Activated CD4-positive, alpha-beta T cell treated with anti-CD3 and anti-CD28 coated beads, Interleukin-2, amount 50 U/mL, for 16 hours (primary cell): ENCODE measurements at regions not wholly inside any gene's neighbourhood (a gene's known extent, or its start where the extent isn't known, plus 50 kb on each side); places are given as distances from the start of the nearest gene placed in this dataset.
"Not testable (repeated sequence)": the region's sequence is repeated elsewhere in the genome, so short reads cannot be mapped to it uniquely, and the experiment has no call there.

ENCODE experiments used
- DNase-seq: peaks from one replicate; pipeline ENCODE4 v3.0.0-alpha.2; 2020

DNA sequence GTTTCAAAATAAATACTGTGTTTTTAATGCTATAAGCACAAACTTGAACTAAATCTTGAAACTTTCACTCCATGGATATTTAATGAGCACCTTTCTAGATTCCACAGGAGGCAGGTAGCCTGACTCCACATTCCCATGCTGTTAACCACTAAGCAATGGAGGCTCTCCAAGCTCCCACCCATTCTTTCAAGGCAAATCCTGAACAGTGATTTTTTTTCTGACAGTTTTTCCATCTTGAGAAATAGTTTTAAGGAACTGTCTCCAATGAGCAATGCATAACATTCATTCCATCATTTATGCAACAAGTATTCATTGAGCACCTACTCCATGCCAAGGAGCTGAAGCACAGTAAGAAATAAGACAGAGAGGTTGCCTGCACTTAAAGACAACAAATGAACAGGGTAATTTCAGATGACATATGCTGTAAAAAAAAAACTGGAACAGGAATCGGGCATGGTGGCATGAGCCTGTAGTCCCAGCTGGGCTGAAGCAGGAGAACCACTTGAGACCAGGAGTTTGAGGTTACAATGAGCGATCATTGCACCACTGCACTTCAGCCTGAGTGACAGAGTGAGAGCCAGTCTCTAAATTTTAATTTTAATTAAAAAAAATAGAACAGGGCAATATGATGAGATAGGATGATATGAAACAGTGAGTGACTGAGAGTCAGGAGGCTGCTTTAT is 102.3 kb upstream of the CPSF6 start:
- no peak for DNase-seq

DNA sequence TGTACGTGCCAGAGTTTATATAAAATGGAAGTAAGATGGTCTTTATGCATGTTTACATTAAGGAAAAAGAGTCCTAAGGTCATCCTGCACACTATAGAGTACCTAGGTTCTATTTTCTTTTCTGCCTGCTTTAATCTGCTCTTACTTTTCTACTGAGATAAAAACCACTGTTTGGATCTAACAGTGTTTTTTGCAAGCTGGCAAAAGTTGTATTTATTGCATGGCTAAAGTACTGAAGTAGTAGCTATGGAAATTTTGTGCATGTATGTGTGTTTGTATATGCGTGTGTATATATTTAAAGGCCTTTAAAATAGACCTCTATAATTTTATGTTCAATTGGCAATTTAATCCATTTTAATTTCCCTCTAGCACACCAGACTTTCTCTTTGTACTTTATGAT is 98.3 kb upstream of the CPSF6 start:
- no peak for DNase-seq

DNA sequence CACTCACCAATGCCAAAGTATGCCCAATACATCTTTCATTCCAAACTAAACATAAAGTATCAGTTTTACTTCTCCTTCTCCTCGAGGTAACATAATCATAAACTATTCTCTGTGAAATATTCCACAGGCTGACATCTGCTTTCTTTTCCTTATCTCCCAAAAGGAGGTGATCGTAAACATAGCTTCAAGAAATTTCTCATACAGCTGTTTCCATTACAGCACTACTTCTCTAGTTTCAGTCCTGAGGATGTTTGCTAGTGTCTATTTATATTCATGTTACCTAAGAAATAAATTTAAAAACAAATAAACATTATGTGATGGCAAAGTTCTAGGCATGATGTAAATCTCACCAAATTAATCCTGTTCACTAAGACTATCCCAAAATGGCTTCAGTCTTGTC is 90.1 kb upstream of the CPSF6 start:
- DNase-seq, result no peak

DNA sequence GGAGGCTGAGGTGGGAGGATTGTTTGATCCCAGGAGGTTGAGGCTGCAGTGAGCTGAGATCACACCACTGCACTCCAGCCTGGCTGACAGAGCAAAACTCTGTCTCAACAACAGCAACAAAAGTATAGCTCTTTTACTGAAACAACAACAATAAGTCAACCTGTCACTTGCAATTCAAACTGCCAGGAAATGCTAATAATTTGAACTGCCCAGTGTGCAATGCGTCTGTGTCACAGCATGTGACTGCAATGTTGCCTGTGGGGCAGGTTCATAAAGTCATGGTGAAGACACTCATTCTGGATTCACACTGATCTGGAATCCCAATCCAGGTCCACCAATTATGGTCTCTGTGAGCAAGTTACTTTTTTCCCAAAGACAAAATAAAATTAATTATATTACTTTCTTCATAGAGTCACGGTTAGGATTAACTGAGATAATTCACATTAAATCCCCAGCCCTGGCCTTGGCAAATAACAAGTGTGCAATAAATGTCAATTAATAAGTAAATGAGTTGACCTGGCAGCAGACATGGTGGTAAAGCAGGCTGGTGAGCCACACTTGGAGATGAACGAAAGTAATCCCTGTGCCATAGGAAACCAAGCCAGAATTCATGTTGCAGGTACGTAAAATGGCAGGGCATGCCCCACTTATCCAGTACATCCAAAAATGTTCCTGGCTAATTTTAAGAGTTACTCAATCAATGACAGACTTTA is 89.1 kb upstream of the CPSF6 start:
- DNase-seq, result no peak

DNA sequence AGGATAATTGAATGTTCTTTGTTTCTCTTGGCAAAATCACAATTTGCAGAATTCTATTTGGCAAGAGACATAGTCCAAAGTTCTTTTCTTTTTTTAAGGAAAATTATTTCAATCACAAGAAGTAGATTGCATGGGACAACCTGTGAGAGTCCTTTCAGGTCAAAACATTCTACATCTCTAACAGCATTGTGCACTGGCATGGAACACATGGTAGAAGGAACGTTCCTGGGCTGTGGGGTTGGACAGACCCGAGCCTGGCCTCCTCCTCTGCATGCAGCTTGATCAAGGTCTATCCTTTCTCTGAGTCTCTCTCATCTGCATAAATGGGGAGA is 88.6 kb upstream of the CPSF6 start:
- DNase-seq, result no peak

DNA sequence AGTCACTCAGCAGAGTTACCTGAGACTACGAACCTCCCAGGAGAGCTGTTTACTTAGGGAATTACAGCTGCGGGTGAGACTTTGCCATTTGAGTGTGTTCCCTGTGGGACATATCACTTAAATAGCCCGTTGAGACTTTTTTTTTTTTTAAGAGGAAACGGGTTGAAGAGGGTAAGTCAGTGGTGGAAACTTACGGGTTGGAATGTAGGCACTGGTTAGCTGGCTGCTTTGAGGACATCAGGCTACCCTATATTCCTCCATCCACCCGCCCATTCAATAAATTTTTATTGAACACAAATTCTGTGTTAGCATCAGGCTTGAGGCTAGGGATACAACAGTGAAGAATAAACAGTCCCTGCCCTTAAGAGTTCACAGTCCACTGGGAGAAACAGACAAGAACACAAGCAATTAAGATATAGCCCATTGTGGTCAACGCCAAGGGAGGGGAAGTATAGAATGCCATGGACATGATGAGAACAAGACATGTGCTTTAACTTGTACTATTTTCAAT is 88.1 kb upstream of the CPSF6 start:
- DNase-seq, result no peak

DNA sequence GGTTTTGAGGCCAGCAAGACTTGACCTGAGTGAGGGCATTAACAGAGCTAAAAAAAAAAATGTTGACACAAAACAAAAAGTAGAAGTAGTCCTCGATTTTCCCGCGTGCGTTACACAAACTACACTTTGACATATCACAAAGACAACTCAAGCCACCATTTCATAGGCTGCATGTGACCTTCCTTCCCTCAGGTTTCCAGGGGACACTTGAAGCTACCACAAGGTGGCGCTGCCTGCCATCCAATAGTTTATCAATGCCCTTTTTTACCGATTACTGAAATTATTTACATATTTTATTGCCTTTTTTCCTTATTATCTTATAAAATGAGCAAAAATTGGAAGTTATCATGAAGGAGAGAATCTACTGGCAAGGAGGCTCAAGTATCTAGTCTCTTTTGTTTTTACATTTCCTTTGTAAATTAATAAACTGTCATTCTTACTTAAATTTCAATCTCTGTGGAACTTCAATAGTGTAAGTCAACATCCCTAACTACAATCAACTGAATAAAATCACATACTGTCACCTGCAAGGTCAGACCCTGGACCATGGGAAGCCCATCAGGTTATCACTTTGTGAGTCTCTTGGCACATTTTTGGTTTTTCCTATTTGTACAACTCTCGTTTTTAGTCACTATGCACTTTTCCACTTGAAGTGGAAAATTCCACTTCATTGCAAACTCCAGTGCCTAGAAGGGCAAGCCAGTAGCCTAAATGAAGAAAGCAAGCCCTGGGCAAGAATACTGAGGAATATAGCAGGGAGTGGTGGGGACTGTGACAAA is 84.6 kb upstream of the CPSF6 start:
- DNase-seq, result peak; percentile 79

DNA sequence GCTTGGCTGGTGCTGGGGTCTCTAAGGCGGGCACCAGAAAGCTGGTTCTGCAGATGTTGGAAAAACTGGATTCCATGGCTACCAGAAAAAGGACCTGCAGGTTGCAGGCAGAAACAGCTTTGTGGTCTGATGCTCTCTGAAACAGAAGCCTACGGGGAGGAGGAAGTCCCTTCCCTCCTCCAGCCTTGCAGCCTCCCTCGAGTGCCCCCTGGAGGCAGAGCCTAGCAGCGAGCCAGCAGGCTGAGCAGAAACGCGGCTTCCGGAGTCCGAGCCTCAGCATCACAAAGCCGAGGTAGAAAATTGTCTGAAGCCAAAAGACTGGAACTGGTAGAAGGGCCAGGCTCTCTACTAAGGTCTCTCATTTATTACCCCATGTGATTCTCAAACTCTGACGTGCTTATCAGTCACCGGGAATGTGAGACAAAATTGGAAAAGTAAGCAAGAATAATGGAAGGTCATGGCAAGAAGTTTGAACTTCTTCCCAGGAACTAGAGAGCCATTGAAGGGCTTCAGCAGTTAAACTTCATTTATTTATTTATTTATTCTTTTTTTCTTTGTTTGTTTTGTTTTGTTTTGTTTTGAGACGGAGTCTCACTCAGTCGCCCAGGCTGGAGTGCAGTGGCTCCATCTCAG is 82.2 kb upstream of the CPSF6 start:
- peak; percentile 95 for DNase-seq

DNA sequence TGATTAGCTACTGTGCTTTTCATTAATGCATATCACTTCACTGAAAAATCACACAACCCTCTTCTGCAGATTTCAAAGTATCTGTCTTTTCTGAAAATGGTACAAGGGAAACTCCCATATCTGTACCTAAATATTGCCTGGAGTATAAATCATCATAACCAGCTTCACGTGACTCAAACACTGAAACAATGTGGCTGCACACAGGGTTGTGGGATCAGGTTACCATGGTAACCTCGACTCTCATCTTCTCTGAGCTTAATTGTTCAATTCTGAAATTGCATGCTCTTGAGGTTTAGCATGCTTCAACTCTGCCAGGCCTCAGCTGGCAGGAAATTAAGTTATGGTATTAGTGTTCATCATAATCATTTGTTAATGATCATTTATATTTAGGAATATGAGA is 77.5 kb upstream of the CPSF6 start:
- DNase-seq, result peak; percentile 92

DNA sequence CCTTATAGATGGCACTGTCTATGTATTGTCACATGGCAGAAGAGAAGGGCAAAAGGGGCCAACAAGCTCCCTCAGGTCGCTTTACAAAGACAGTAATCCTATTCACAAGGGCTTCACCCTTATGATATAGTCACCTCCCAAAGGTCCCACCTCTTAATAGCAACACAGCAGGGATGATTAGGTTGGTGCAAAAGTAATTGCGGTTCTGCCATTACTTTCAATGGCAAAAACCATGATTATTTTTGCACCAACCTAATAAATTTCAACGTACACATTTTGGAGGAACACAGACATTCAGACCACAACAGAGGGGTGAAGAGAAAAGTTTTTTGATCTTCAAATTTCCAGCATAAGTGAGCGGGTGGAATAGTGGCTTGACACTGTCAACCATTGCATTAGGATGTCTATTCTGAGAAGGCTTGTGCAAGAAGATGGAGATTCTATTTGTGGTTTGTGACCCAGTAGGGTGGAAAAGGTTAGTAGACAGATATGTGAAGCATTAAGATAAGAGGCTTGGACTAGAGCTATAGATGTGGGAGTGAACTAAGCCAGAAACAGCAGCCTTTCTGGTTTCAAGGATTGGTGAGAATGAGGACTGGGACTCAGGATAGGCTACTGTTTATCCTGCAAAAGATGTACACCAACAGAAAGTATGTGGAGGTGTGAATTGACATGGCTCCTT is 75.5 kb upstream of the CPSF6 start:
- no peak for DNase-seq

DNA sequence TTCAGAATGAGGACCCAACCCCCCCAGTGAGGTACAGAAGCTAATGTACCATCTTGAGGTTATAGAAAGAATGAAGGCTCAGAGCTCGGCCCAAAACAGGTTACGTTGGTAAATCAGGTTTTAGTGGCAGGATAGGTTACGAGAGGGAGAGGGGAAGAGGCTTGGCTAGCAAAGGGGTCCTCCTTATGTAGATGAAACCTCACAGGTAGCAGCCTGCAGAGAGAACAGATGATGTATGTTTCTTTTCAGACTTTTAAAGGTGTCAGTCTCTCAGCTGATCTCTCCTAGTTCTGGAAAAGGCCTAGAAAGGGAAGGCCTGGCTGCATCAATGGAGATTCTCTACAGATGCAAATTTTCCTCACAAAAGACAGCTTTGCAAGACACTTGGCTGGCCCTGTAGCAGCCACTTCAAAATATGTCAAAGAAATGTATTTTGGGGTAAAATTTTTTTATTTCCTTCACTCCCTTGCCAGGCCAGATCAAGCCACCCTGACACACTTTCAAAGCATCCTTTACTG is 71.7 kb upstream of the CPSF6 start:
- no peak for DNase-seq

DNA sequence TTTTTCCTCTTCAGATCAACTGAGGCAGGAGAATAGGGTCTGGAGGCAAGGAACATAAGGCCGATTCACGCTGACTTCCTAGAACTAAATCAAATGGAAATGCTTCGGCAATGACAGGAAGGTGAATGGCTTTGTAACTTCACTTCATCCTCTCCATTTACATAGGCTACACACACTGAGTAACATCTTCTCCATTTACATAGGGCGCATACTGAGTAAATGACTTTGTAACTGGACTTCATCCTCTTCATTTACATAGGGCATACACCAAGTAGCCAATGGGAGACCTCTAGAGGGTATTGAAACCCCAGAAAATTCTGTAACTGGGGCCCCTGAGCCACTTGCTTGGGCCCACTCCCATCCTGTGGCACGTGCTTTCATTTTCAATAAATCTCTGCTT is 71.0 kb upstream of the CPSF6 start:
- no peak for DNase-seq

DNA sequence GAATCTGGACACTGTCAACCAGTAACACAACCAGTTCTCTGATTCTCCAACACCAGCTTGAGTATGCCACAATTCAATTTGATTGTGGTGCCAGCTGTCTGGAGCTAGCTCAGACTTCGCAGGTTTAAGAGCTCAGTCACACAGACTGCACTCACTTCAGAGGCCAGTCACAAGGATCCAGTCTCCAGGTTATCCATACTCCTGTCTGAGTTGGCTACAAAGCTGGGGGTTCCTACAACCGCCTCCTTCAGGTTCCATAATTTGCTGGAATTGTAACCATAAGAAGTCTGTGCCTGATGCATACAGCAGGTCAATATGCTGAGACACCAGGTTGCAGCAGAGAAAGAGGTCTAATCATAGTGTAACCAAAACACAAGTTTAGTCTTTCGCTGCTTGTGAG is 70.5 kb upstream of the CPSF6 start:
- DNase-seq, result no peak

DNA sequence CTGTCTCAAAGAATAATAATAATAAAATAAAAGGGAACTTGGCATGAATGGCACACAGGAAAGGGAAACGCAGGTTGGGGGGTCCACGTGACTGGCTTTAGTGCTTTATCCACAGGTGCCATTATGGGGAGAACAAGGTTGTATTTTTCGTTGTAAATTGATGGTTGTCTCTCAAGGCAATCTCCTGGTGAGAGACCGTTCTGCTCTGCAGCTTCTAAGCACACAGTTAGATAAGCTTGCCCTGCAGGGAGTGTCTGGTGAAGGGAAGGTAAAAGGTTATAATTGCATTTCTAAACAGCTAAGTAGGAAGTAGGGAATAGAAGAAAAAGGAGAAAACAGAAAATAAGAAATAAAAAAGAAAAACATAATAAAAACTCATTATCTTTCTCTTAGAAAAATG is 69.1 kb upstream of the CPSF6 start:
- no peak for DNase-seq

DNA sequence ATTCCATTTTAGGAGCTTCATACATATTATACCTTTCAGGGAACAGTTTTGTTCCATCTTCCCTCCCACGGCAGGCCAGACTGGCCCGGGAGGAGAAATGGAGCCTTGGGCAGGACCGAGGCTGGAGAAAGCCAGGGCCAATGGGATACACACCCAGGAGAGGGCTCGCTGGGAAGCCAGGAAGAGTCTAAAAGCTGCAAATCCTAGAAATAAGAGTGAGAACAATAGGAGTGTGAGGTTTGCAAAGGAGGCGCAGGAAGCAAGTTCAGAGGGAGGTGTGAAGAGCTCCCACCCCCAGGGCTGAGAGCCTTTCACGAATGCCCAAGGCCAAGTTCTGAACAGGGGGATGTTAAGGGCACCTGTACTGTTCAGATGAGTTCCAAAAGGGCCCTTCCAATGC is 67.5 kb upstream of the CPSF6 start:
- DNase-seq, result no peak

DNA sequence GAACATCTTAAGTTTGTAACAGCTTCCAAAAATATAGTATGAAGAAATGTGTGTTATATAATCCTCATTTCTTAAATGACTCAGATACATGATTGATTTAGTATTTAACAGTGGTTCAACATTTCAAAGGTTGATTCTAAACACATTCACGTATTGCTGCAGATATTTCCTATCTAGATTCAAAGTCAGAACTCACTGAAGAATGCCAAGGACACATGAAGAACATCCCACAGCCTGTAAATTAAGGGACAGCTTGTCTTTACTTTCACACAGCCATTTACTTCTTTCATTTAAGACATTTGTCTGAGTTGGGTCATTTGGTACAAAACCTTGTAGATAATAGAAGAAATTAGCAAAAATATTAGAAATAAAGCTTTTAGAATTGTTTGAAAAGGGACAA is 66.9 kb upstream of the CPSF6 start:
- no peak for DNase-seq

DNA sequence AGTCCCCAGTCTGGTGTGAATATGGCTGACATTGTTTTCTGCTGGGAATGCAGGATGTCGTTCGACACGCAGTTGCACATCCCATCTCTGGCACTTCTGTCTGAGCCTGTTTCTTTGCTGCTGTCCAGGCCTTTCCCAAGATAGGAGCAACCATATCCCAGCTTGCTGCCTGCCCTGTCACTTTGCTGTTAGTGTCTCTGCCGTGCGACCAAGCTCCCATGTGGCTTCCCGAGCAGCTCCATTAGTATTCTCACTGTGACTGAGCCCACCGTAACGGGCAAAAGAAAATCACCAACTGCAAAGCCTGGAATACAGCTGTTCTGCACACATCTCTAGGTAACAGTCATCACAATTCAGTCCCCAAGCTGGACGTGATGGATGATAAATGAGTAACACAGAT is 66.0 kb upstream of the CPSF6 start:
- DNase-seq, result no peak

DNA sequence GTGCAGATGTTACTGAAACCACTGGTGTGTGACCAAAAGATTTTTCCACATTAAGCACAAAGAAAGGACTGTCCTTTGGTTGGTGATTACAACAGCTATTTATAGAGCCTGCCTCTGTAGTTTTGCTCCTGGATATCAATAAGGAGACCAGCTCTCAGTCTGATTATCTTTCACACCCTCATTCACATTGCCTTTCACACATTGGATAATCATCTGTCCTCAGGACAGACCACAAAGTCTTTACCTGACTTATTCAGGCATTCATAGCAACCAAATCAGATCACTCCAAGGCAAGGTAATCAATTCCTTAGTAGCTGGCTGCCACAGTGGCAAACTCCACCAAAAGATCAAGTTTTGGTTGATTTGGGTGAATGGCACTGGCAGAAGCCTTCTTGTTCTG is 59.6 kb upstream of the CPSF6 start:
- DNase-seq, result no peak

DNA sequence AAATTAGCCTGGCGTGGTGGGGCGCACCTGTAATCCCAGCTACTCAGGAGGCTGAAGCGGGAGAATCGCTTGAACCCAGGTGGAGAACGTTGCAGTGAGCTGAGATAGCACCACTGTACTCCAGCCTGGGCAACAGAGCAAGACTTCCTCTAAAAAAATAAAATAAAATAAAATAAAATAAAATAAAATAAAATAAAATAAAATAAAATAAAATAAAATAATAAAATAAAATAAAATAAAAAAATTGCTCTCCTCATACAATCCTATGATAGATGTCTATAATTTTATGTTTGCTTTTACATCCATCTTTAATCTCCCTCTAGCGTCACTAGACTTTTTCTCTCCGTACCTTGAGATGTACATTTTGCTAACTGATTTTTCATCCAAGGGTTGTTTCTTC is 51.8 kb upstream of the CPSF6 start:
- DNase-seq, result not testable (repeated sequence)

DNA sequence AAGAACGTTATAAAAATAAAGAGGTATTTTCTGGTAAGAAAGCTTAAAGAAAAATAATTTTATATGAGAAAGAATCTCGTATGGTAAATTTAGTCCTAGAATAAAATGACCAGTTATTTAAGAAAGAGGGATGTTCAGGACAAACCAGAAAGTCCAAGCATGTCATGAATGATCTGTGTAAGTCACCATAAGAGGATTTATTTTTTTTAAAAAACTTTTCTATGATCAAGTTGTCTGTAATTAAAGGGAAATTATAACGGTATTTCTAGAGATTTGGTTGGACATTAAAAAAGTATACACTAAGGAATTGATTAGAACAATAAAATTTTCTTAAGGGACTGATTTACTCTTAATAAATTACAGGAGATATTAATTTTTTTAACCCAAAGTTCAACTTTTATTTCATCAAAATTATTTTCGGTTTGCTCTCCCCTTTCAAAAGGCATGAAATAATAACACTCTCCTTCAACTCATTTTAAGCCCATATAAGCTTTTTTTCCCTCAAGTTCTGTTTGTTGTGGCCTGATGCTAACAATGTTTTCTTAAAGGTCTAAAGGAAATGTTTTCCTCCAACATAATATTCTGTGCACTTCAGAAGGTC is 49.9 kb upstream of the CPSF6 start:
- DNase-seq, result no peak
